Urothelium cell line (cell line): ENCODE measurements at regions not wholly inside any gene's neighbourhood (a gene's known extent, or its start where the extent isn't known, plus 50 kb on each side); places are given as distances from the start of the nearest gene placed in this dataset.

ENCODE experiments used
- DNase-seq: peaks from one replicate; pipeline ENCODE4 v3.0.0; 2011; ENCODE audit warnings: low spot score, mixed read lengths
- FAIRE-seq: peaks from 2 replicates; lab custom pipeline; 2011; peaks lifted over from hg19 to GRCh38; lab: Jason Lieb, UNC

GRCh38 chr17:70774339-70775117, 605.2 kb downstream of the KCNJ2 start:
- peak; percentile 9 for FAIRE-seq
- DNase-seq, result no peak

DNA sequence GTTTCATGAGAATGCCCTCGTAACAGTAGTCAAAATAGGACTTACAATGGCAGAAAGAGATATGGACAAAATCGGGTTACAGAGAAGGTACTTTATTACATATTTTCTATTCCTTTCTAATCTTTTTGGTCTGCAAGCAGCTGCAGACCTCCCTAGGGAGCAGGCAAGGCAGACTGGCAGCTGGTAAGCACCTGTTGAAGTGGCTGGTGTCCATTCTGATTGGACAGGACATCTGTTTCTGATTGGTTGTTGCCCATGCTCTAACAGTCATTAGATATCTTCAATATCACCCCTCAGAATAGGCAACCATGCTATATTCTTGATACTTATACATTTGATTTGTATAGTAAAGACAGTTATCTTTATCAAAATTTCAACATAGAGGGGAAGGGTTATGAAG, 606.3 kb downstream of the KCNJ2 start:
- FAIRE-seq (no peak), DNase-seq (no peak)

GRCh38 chr17:70776441-70776840, 607.1 kb downstream of the KCNJ2 start:
- FAIRE-seq (peak; percentile 30), DNase-seq (no peak)

DNA sequence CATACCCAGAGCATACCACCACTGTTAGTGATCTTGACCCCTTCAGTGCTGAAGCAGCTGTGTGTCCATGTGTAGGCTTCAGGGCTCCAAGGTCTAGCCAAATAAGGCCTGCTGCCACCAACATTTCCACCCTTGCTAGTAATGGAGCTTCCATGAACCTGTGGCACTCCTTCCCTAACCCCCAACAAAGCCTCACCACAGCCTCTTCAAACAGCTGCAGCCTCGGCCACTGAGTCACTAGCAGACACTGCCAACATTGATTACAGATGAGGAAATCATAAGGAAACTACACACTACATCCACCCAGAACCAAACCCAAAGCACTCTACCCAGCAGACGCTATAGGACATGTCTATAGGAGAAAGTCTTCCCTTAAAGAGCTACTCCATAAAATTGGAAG, 610.7 kb downstream of the KCNJ2 start:
- FAIRE-seq (peak; percentile 13), DNase-seq (no peak)

- FAIRE-seq (no peak), DNase-seq (no peak)
These were observed 616.7 kb downstream of the KCNJ2 start for GRCh38 chr17:70786081-70786480.

DNA sequence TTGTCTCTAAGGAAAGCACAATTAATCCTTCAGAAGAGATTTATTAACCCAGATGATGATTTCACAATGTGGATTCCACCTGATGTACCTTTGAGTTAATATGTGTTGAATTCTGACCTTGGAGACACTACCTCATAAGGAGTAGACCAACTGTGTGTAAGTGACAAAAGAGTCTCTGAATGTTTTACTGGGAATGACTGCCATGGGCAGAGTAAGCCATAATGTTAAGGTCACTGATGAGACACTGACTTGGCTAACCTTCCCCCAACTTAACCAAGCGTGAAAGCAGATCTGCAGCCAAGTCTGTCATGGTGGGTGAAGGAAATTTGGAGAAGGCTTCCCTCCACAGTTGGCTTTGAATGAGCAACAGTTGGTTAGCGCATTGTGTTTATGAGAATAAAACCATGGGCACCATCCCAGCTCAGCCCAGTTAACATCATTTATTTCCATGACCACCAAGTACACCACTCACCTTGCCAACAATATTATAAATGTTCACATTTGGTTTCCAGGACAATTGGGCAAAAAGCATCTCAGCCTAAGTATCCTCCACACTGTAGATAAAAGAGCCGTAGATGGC, 618.5 kb downstream of the KCNJ2 start:
- DNase-seq (no peak), FAIRE-seq (peak; percentile 88)

DNA sequence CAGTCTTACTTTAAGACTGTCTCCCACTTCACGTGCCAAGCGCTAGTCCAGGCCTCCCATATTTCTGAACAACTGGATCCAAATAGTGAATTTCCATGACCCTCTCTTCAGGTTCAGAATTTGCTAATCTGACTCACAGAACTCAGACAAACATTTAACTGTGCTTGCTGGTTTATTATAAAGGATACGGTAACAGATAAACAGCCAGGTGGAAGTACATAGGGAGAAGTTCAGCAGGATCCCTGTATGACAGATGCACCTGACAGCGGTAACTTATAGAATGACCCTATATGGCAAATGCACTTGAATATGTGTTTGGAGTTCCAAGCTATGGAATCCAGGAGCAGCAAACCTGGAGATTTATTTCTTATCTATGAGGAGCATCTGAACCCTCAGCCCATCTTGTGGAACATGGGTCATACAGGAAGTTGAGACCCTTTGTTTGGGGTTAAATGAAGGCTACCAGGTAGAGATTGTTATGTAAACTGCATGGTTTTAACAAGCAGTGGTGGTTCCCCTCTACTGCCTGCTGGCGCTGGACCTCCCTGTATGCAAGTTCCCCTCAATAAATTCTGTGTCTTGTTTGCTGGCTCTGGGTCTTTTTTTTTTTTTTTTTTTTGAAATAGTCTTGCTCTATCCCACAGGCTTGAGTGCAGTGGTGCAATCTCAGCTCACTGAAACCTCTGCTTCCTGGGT, 622.6 kb downstream of the KCNJ2 start:
- DNase-seq (no peak), FAIRE-seq (no peak)

DNA sequence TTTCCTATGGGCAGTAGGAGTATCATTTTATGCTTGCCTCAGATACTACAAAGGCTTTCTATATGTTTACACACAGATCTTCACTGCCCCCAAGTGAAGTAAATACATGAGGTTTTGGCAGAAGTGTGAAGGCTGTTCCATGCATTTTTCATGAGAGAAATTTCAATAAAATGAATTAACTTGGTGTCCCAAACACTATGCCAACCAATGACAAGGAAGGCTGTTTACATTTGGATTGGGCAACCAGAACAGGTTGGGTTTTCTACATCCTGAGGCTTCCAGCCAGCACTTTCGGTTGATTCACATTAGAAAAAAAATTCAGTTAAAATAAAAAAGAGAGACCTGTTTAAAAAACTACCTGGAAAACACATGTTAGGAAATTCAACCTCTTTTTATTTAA, 625.4 kb downstream of the KCNJ2 start:
- DNase-seq, result no peak
- no peak for FAIRE-seq

DNA sequence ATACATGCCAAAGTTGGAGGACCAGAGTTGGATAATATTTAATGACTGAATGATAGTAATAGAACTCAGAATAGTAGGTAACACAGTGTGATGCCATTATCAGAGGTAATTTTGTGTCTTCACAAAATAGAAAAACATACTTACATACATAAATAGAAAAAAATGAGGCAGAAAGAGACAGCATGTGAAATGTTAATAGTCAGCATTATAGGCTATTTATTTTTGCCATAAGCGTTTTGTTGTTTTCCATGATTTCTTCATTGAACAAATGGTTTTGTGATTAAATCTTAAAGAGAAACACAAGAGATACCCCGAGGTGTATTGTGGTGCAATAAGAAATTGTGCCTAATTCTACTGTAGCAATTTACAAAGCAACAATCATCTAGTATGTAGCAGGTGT, 626.3 kb downstream of the KCNJ2 start:
- DNase-seq, result no peak
- FAIRE-seq, result no peak

DNA sequence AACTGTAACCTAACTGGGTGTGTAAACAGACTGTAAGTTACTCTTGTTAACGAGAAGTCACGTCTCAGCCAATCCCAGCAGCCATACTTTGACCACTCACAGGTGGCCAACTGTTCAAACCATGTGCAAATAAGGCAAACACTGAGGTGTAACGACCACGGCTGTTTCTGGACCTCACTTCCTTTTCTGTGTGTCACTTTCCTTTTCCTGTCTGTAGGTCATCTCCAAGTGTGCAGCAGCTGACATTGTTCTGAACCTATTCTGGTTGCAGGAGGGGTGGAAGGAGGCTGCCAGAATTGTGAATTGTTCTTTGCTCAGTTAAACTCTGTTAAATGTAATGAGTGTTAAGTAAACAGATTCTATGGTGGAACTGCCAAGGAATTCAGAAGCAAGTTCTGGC, 627.4 kb downstream of the KCNJ2 start:
- DNase-seq (no peak), FAIRE-seq (peak; percentile 48)

GRCh38 chr17:70797166-70797565, 627.8 kb downstream of the KCNJ2 start:
- FAIRE-seq (no peak), DNase-seq (no peak)

GRCh38 chr17:70804161-70804560, 634.8 kb downstream of the KCNJ2 start:
- DNase-seq, result no peak
- FAIRE-seq, result no peak

DNA sequence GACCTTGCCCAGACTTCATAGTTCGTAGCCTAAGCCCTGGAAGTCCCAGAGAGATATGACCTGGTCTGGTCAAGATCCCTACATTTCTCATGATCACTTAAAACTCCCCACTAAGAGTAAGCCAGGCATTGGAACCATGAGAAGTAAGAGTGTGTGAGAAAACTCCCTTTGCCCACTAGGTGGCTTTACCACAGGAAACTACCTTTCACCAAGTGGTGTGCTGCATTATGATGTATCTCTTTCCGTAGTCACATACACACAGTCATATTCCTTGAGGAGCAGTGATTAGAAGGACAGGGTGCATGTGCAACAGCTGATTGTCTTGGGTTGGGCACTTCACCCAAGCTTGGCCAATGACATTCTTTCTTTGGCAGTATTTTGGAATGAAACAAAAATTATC, 639.3 kb downstream of the KCNJ2 start:
- peak; percentile 33 for DNase-seq
- FAIRE-seq, result peak; percentile 95

GRCh38 chr17:70810609-70811008, 641.3 kb downstream of the KCNJ2 start:
- FAIRE-seq, result no peak
- no peak for DNase-seq

- DNase-seq (no peak), FAIRE-seq (no peak)
These were observed 644.1 kb downstream of the KCNJ2 start for GRCh38 chr17:70813355-70813930.

GRCh38 chr17:70819183-70819582, 649.9 kb downstream of the KCNJ2 start:
- FAIRE-seq, result no peak
- DNase-seq, result no peak

DNA sequence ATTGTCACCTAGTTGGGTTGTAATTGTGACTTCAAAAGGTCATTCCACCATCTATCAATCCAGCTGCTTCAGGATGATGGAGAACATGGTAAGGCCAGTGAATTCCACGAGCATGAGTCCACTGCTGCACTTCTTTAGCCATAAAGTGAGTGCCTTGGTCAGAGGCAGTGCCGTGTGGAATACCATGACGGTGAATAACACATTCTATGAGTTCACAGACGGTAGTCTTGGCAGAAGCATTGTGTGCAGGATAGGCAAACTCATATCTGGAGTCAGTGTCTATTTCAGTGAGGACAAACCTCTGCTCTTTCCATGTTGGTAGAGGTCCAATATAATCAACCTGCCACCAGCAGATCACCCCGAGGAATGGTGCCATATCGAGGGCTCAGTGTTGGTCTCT, 650.9 kb downstream of the KCNJ2 start:
- FAIRE-seq, result peak; percentile 98
- no peak for DNase-seq

GRCh38 chr17:70825321-70826125, 656.2 kb downstream of the KCNJ2 start:
- DNase-seq (no peak), FAIRE-seq (no peak)

DNA sequence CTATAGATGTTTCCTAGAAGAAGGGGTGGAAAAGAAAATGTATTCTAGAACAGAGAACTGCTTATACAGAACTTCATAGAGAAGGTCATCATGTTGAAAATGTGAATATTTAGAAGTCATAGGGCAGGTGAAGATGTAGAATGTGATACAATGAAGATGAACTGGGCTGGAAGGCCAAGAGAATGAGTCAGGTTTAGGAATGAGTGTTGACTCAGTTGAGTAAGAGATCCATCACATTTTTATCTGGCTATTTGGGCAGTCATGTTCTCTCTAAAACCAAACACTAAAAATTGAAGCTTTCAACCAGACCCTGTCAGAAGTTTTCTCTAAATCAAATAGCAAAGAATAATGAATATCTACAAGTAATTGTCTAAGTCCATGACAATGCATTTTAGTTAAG, 660.5 kb downstream of the KCNJ2 start:
- DNase-seq (no peak), FAIRE-seq (no peak)

DNA sequence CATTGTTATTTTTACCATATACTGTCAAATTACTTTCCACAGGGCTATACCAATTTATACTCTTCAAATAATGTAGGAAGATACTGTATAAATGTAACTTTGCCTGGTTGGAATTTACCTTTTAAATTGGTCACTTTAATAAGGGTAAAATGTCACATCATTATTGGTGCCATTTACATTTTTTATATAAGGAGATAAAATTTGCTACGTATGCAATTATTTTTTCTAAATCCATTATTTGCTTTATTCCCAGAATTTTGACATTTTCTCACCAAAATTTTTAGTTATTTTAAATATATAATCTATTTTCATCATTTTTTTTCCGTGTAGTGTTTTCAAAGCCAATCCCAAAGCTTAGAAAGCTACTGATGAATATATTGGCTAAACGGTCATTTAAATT, 664.7 kb downstream of the KCNJ2 start:
- no peak for FAIRE-seq
- DNase-seq, result no peak

GRCh38 chr17:70848785-70849184, 679.5 kb downstream of the KCNJ2 start:
- FAIRE-seq (no peak), DNase-seq (peak; percentile 45)
